HCT116 (cell line): ENCODE measurements at regions not wholly inside any gene's neighbourhood (a gene's known extent, or its start where the extent isn't known, plus 50 kb on each side); places are given as distances from the start of the nearest gene placed in this dataset.

ENCODE experiments used
- ATAC-seq: fragments of 200-7000 bp; cut with Tn5 transposase; 2 replicates; pipeline ENCODE4 v1.9.1; 2020; ENCODE audit warnings: mild to moderate bottlenecking, moderate library complexity
- BruUV-seq: library from RNA; stranded (reverse); fragments of 400-500 nt; replicated peaks from 2 replicates; lab custom pipeline; 2021; lab: Mats Ljungman, UMichigan
- CTCF ChIA-PET: fragments of 300-600 bp; sonication (Branson Sonifier 250); formaldehyde crosslinking; loops from one replicate; lab custom pipeline; 2021; ENCODE audit warnings: antibody characterized with exemption; lab: Charles Lee
- POLR2A ChIA-PET: fragments of 300-600, 350-600 bp; sonication (Branson Sonifier 250); formaldehyde crosslinking; loops from one replicate; lab custom pipeline; 2021; ENCODE audit warnings: antibody characterized with exemption; lab: Charles Lee
- RAD21 ChIA-PET, 2 experiments: fragments of 300-600 bp; sonication (Branson Sonifier 250); formaldehyde crosslinking; loops; one replicate each; lab custom pipeline; 2023; ENCODE audit warnings: low total read pairs in 2 of 2; ENCODE audit not compliant: uncharacterized antibody in 2 of 2, unreplicated experiment in 2 of 2, low non-redundant PET in 1 of 2; lab: Charles Lee
- DNase-seq: peaks from one replicate; pipeline ENCODE4 v3.0.0-alpha.2; 2010; ENCODE audit warnings: low read depth, low spot score
- H2AFZ ChIP-seq: fragments of 200-600 bp; shearing (Covaris generic), sonication (generic); 2 replicates; pipeline ENCODE4 v1.6.1; 2017; ENCODE audit warnings: low read depth, mixed run types, mixed read lengths, antibody characterized with exemption, low read length; ENCODE audit not compliant: poor library complexity, severe bottlenecking
- H3K27ac ChIP-seq: 2 replicates; pipeline ENCODE4 v1.5.1; 2012; ENCODE audit warnings: low read depth, low read length
- H3K27me3 ChIP-seq: fragments of 200-600 bp; sonication (generic); 2 replicates; pipeline ENCODE4 v1.6.1; 2016; ENCODE audit warnings: mixed run types, low read length, mixed read lengths; ENCODE audit not compliant: insufficient read depth
- H3K36me3 ChIP-seq, 2 experiments: fragments of 200-500 bp in 1 of 2; fragments of 200-600 bp in 1 of 2; sonication (Bioruptor generic) in 1 of 2; sonication (generic) in 1 of 2; 2 replicates each; pipeline versions ENCODE4 v1.5.1 to v1.6.1; 2014 to 2016; ENCODE audit warnings: low read length in 2 of 2, inconsistent platforms in 1 of 2, mixed read lengths in 1 of 2, mixed run types in 1 of 2; ENCODE audit not compliant: insufficient read depth in 2 of 2, control insufficient read depth in 1 of 2
- H3K4me1 ChIP-seq, 2 experiments: fragments of 200-600 bp in 1 of 2; sonication (generic) in 1 of 2; 2 replicates each; pipeline versions ENCODE4 v1.5.1 to v1.6.1; 2012 to 2017; ENCODE audit warnings: low read length in 2 of 2, inconsistent platforms in 1 of 2, mild to moderate bottlenecking in 1 of 2, mixed read lengths in 1 of 2, mixed run types in 1 of 2, moderate library complexity in 1 of 2; ENCODE audit not compliant: insufficient read depth in 2 of 2, control insufficient read depth in 1 of 2
- H3K4me2 ChIP-seq: fragments of 200-600 bp; sonication (generic); 2 replicates; pipeline ENCODE4 v1.6.1; 2017; ENCODE audit warnings: mixed run types, low read length, mixed read lengths
- H3K4me3 ChIP-seq, 2 experiments: fragments of 200-600 bp in 1 of 2; sonication (generic) in 1 of 2; replicated peaks in 1 of 2; 2 replicates each; pipeline ENCODE4 v1.5.1; 2011 to 2016; ENCODE audit warnings: low read length in 2 of 2, control low read depth in 1 of 2, low read depth in 1 of 2, mild to moderate bottlenecking in 1 of 2, mixed read lengths in 1 of 2, mixed run types in 1 of 2
- H3K79me2 ChIP-seq: fragments of 200-600 bp; sonication (generic); 2 replicates; pipeline ENCODE4 v1.6.1; 2017; ENCODE audit warnings: mild to moderate bottlenecking, mixed run types, low read length, moderate library complexity, mixed read lengths; ENCODE audit not compliant: insufficient read depth
- H3K9ac ChIP-seq: fragments of 200-600 bp; sonication (generic); 2 replicates; pipeline ENCODE4 v1.6.1; 2016; ENCODE audit warnings: low read length, mixed read lengths
- H3K9me2 ChIP-seq: fragments of 200-600 bp; sonication (generic), shearing (Covaris generic); 2 replicates; pipeline ENCODE4 v1.6.1; 2017; ENCODE audit warnings: mixed run types, mild to moderate bottlenecking, moderate library complexity; ENCODE audit not compliant: insufficient read depth
- H3K9me3 ChIP-seq, 2 experiments: fragments of 200-500 bp in 1 of 2; fragments of 200-600 bp in 1 of 2; sonication (Bioruptor generic) in 1 of 2; sonication (generic) in 1 of 2; 2 replicates each; pipeline ENCODE4 v1.6.1; 2014 to 2017; ENCODE audit warnings: low read length in 2 of 2, mixed read lengths in 2 of 2, inconsistent platforms in 1 of 2, low read depth in 1 of 2, mild to moderate bottlenecking in 1 of 2, mixed run types in 1 of 2, moderate library complexity in 1 of 2; ENCODE audit not compliant: control insufficient read depth in 1 of 2, insufficient read depth in 1 of 2
- H4K20me1 ChIP-seq: fragments of 200-600 bp; sonication (generic), shearing (Covaris generic); 2 replicates; pipeline ENCODE4 v1.6.1; 2017; ENCODE audit warnings: mixed run types, mild to moderate bottlenecking, moderate library complexity; ENCODE audit not compliant: insufficient read depth
- FOSL1 ChIP-seq: IDR thresholded peaks from 2 replicates; pipeline ENCODE4 v1.6.1; 2012; ENCODE audit warnings: low read depth
- JUND ChIP-seq: IDR thresholded peaks from 2 replicates; pipeline ENCODE4 v1.6.1; 2012
- RAD21 ChIP-seq: IDR thresholded peaks from 2 replicates; pipeline ENCODE4 v1.6.1; 2012; ENCODE audit warnings: low read depth, mild to moderate bottlenecking
- SRF ChIP-seq: IDR thresholded peaks from 2 replicates; pipeline ENCODE4 v1.6.1; 2012; ENCODE audit warnings: low read depth
- ZFX ChIP-seq: fragments of 450-650 bp; IDR thresholded peaks from 2 replicates; pipeline ENCODE4 v1.6.1; 2017
- intact Hi-C: fragments of 100-400 bp; cut with micrococcal nuclease; formaldehyde crosslinking; loops from 2 replicates; pipeline ENCODE4 v1.10.0; 2022
- TF ChIP-seq, protein P1 (sequence below): IDR thresholded peaks from 2 replicates; pipeline ENCODE4 v1.6.1; 2012
- TF ChIP-seq, protein P2 (sequence below), 3 experiments: fragments of 200-600 bp in 1 of 3; sonication (generic) in 1 of 3; IDR thresholded peaks in 2 of 3; conservative IDR thresholded peaks in 1 of 3; 2 replicates each; pipeline ENCODE4 v1.5.1; 2012 to 2017; ENCODE audit warnings: low read depth in 2 of 3, low read length in 2 of 3, antibody characterized with exemption in 1 of 3, borderline replicate concordance in 1 of 3, control low read depth in 1 of 3, mild to moderate bottlenecking in 1 of 3, mixed read lengths in 1 of 3, mixed run types in 1 of 3, moderate library complexity in 1 of 3; ENCODE audit not compliant: insufficient read depth in 1 of 3
- TF ChIP-seq, protein P3 (sequence below): IDR thresholded peaks from 2 replicates; pipeline ENCODE4 v1.6.1; 2012; ENCODE audit warnings: low read depth

DNA sequence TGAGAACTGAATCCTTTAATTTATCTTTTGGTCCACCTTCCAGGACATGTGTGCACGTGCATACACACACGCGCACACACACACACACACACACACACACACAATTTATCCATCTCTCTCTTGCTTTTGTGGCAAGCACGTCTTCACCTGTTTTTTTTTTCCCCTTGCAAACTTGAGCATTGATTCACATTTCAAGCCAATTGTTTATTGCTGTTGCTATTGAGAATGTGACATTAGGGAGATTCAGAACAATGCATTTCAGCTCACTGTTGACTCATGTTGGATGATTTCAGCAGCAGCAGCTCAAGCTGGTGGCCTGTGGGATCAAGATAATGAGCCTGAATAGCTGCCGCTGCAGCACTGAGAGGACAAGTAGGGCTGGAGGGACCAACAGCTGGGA, 128.9 kb downstream of the SNAPC1 start:
- POLR2A ChIA-PET, result no interaction called here
- Histone ChIP-seq H3K27ac (no peak overlapping the region), H3K4me3 (no peak overlapping the region), H3K4me2 (no peak overlapping the region), H3K9ac (no peak overlapping the region), H3K9me2 (no peaks in the 10 kb centered on the region), H3K4me1 (no peaks in the 10 kb centered on the region), H3K79me2 (no peaks in the 10 kb centered on the region), H2AFZ (no peak overlapping the region), H3K27me3 (peaks cover 35% of the 10 kb centered on the region; the same call in 1 of the 2 replicates), H3K9me3 (no peaks in the 10 kb centered on the region), H3K36me3 (no peaks in the 10 kb centered on the region), H4K20me1 (no peaks in the 10 kb centered on the region)
- CTCF ChIA-PET, result interaction anchor here (1.0 to 1.3 kb wide), 2 partner anchors 73 to 235 kb away, joined by 3 read pairs; no protein-coding TSS in a partner anchor
- no TSS peak for BruUV-seq
- ATAC-seq, result no peak
- TF ChIP-seq JUND (no peak), FOSL1 (no peak), RAD21 (no peak), ZFX (no peak), SRF (no peak)
- TF ChIP-seq, protein P1, sequence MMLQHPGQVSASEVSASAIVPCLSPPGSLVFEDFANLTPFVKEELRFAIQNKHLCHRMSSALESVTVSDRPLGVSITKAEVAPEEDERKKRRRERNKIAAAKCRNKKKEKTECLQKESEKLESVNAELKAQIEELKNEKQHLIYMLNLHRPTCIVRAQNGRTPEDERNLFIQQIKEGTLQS, result no peak
- TF ChIP-seq, protein P2, sequence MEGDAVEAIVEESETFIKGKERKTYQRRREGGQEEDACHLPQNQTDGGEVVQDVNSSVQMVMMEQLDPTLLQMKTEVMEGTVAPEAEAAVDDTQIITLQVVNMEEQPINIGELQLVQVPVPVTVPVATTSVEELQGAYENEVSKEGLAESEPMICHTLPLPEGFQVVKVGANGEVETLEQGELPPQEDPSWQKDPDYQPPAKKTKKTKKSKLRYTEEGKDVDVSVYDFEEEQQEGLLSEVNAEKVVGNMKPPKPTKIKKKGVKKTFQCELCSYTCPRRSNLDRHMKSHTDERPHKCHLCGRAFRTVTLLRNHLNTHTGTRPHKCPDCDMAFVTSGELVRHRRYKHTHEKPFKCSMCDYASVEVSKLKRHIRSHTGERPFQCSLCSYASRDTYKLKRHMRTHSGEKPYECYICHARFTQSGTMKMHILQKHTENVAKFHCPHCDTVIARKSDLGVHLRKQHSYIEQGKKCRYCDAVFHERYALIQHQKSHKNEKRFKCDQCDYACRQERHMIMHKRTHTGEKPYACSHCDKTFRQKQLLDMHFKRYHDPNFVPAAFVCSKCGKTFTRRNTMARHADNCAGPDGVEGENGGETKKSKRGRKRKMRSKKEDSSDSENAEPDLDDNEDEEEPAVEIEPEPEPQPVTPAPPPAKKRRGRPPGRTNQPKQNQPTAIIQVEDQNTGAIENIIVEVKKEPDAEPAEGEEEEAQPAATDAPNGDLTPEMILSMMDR (IDR thresholded peaks at IDR 0.05 in 2 of 3, conservative IDR thresholded peaks at IDR 0.05 in 1 of 3; ENCODE audit: borderline replicate concordance in 1 of 3, insufficient read depth in 1 of 3, low read depth in 2 of 3, low read length in 2 of 3), result no peak
- TF ChIP-seq, protein P3, sequence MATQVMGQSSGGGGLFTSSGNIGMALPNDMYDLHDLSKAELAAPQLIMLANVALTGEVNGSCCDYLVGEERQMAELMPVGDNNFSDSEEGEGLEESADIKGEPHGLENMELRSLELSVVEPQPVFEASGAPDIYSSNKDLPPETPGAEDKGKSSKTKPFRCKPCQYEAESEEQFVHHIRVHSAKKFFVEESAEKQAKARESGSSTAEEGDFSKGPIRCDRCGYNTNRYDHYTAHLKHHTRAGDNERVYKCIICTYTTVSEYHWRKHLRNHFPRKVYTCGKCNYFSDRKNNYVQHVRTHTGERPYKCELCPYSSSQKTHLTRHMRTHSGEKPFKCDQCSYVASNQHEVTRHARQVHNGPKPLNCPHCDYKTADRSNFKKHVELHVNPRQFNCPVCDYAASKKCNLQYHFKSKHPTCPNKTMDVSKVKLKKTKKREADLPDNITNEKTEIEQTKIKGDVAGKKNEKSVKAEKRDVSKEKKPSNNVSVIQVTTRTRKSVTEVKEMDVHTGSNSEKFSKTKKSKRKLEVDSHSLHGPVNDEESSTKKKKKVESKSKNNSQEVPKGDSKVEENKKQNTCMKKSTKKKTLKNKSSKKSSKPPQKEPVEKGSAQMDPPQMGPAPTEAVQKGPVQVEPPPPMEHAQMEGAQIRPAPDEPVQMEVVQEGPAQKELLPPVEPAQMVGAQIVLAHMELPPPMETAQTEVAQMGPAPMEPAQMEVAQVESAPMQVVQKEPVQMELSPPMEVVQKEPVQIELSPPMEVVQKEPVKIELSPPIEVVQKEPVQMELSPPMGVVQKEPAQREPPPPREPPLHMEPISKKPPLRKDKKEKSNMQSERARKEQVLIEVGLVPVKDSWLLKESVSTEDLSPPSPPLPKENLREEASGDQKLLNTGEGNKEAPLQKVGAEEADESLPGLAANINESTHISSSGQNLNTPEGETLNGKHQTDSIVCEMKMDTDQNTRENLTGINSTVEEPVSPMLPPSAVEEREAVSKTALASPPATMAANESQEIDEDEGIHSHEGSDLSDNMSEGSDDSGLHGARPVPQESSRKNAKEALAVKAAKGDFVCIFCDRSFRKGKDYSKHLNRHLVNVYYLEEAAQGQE, result no peak
- RAD21 ChIA-PET, result no interaction called here
- no peak for DNase-seq
- intact Hi-C loops, result loop anchor here (10.0 kb wide), 1 partner anchor 1384 kb away; no protein-coding TSS in a partner anchor
